Endothelial cell of umbilical vein (primary cell): ENCODE measurements at regions not wholly inside any gene's neighbourhood (a gene's known extent, or its start where the extent isn't known, plus 50 kb on each side); places are given as distances from the start of the nearest gene placed in this dataset.

Source experiments
- BruUV-seq: library from RNA; stranded (reverse); fragments of 400-500 nt; replicated peaks from 2 replicates; lab custom pipeline; 2021; lab: Mats Ljungman, UMichigan
- CTCF ChIA-PET: fragments of 300-600, 350-600 bp; sonication (Branson Sonifier 250); formaldehyde crosslinking; loops from one replicate; lab custom pipeline; 2021; ENCODE audit warnings: antibody characterized with exemption, inconsistent platforms; lab: Charles Lee
- POLR2A ChIA-PET: fragments of 300-600, 350-600 bp; sonication (Branson Sonifier 250); formaldehyde crosslinking; loops from one replicate; lab custom pipeline; 2021; ENCODE audit warnings: antibody characterized with exemption, inconsistent platforms; lab: Charles Lee
- DNase-seq: peaks from one replicate; pipeline ENCODE4 v3.0.0-alpha.2; 2011; ENCODE audit warnings: low read depth, low spot score
- FAIRE-seq: peaks from 2 replicates; lab custom pipeline; 2011; peaks lifted over from hg19 to GRCh38; lab: Jason Lieb, UNC
- H2AFZ ChIP-seq: 2 replicates; pipeline ENCODE4 v1.6.0; 2012; ENCODE audit warnings: low read depth, low read length, control low read depth, inconsistent platforms
- H3K27ac ChIP-seq: 2 replicates; pipeline ENCODE4 v1.5.1; 2011; ENCODE audit warnings: low read depth, mild to moderate bottlenecking, control low read depth, low read length, moderate library complexity; ENCODE audit not compliant: insufficient read depth
- H3K27me3 ChIP-seq, 2 experiments: 2 replicates each; pipeline versions ENCODE4 v1.6.0 to v1.6.1; 2011; ENCODE audit warnings: low read length in 2 of 2, mixed read lengths in 1 of 2; ENCODE audit not compliant: control insufficient read depth in 2 of 2, insufficient read depth in 2 of 2
- H3K36me3 ChIP-seq, 2 experiments: 2 replicates in 1 of 2; 3 replicates in 1 of 2; pipeline ENCODE4 v1.5.1; 2011; ENCODE audit warnings: low read length in 2 of 2, mild to moderate bottlenecking in 1 of 2, moderate library complexity in 1 of 2; ENCODE audit not compliant: control insufficient read depth in 2 of 2, insufficient read depth in 2 of 2; ENCODE audit errors: extremely low read depth in 1 of 2
- H3K4me1 ChIP-seq: 3 replicates; pipeline ENCODE4 v1.5.1; 2011; ENCODE audit warnings: mild to moderate bottlenecking, low read length; ENCODE audit not compliant: control insufficient read depth, insufficient read depth; ENCODE audit errors: extremely low read depth
- H3K4me2 ChIP-seq: 2 replicates; pipeline ENCODE4 v1.6.1; 2011; ENCODE audit warnings: low read length, control low read depth, mixed read lengths; ENCODE audit not compliant: insufficient read depth
- H3K4me3 ChIP-seq, 3 experiments: fragments of 200-600 bp in 1 of 3; sonication (generic), shearing (Covaris generic) in 1 of 3; replicated peaks in 1 of 3; 2 replicates each; pipeline ENCODE4 v1.5.1; 2011 to 2016; ENCODE audit warnings: control low read depth in 3 of 3, low read length in 3 of 3, mild to moderate bottlenecking in 2 of 3, inconsistent platforms in 1 of 3, low read depth in 1 of 3, moderate library complexity in 1 of 3; ENCODE audit not compliant: insufficient read depth in 1 of 3
- H3K79me2 ChIP-seq: 2 replicates; pipeline ENCODE4 v1.6.0; 2012; ENCODE audit warnings: low read length, inconsistent platforms; ENCODE audit not compliant: control insufficient read depth, insufficient read depth
- H3K9ac ChIP-seq: replicated peaks from 2 replicates; pipeline ENCODE3; 2011; ENCODE audit warnings: low read length, control low read depth; ENCODE audit not compliant: insufficient read depth; ENCODE audit errors: extremely low read depth
- H3K9me1 ChIP-seq: replicated peaks from 3 replicates; pipeline ENCODE4 v1.6.0; 2011; ENCODE audit warnings: mild to moderate bottlenecking, low read length; ENCODE audit not compliant: control insufficient read depth, insufficient read depth; ENCODE audit errors: extremely low read depth
- H3K9me3 ChIP-seq: replicated peaks from 2 replicates; pipeline ENCODE4 v1.5.1; 2012; ENCODE audit warnings: low read length, inconsistent platforms; ENCODE audit not compliant: control insufficient read depth, insufficient read depth
- H4K20me1 ChIP-seq: replicated peaks from 2 replicates; pipeline ENCODE3; 2011; ENCODE audit warnings: mild to moderate bottlenecking, low read length; ENCODE audit not compliant: control insufficient read depth, insufficient read depth; ENCODE audit errors: extremely low read depth
- EZH2 ChIP-seq: IDR thresholded peaks from 2 replicates; pipeline ENCODE4 v1.6.1; 2012; ENCODE audit warnings: borderline replicate concordance, low read depth, mild to moderate bottlenecking, moderate library complexity, low read length, inconsistent platforms; ENCODE audit not compliant: severe bottlenecking
- FOS ChIP-seq: IDR thresholded peaks from 2 replicates; pipeline ENCODE4 v1.6.1; 2011; ENCODE audit warnings: mild to moderate bottlenecking, low read length, moderate library complexity, borderline replicate concordance; ENCODE audit not compliant: insufficient read depth
- GATA2 ChIP-seq: IDR thresholded peaks from 2 replicates; pipeline ENCODE4 v1.7.0; 2011; ENCODE audit warnings: low read depth, mild to moderate bottlenecking, moderate library complexity, mixed read lengths, low read length; ENCODE audit not compliant: insufficient read length, insufficient read depth
- JUN ChIP-seq: IDR thresholded peaks from 2 replicates; pipeline ENCODE4 v1.6.1; 2011; ENCODE audit warnings: borderline replicate concordance, low read depth; ENCODE audit not compliant: insufficient read length, insufficient read depth
- MYC ChIP-seq: IDR thresholded peaks from one replicate; pipeline ENCODE4 v1.6.1; 2011; ENCODE audit warnings: mild to moderate bottlenecking, low read depth, low read length
- POLR2A ChIP-seq: IDR thresholded peaks from 2 replicates; pipeline ENCODE4 v1.6.1; 2012; ENCODE audit warnings: low read depth, mild to moderate bottlenecking, control low read depth, low read length
- POLR2AphosphoS5 ChIP-seq: IDR thresholded peaks from 2 replicates; pipeline ENCODE4 v1.6.1; 2012; ENCODE audit warnings: low read depth, mild to moderate bottlenecking, control low read depth, low read length, moderate library complexity; ENCODE audit not compliant: insufficient read depth
- dilution Hi-C: fragments of 300-500 bp; cut with MboI; formaldehyde crosslinking; loops from one replicate; pipeline ENCODE4 v1.15.0; 2019; ENCODE audit warnings: low sequenced_read_pairs; ENCODE audit not compliant: extremely low pct_ligation_motif_present
- intact Hi-C: fragments of 100-400 bp; cut with micrococcal nuclease; formaldehyde crosslinking; loops from one replicate; pipeline ENCODE4 v1.10.0; 2022
- TF ChIP-seq, protein P1 (sequence below): IDR thresholded peaks from 2 replicates; pipeline ENCODE4 v1.6.1; 2011; ENCODE audit not compliant: insufficient read depth, insufficient read length
- TF ChIP-seq, protein P2 (sequence below), 2 donors: IDR thresholded peaks; 1 replicate in 1 of 2; 2 replicates in 1 of 2; pipeline ENCODE4 v1.5.1; 2011; ENCODE audit warnings: low read length in 2 of 2, mild to moderate bottlenecking in 2 of 2, moderate library complexity in 2 of 2, control low read depth in 1 of 2, inconsistent platforms in 1 of 2, low read depth in 1 of 2; ENCODE audit not compliant: insufficient read depth in 1 of 2; ENCODE audit errors: extremely low read depth in 1 of 2

DNA sequence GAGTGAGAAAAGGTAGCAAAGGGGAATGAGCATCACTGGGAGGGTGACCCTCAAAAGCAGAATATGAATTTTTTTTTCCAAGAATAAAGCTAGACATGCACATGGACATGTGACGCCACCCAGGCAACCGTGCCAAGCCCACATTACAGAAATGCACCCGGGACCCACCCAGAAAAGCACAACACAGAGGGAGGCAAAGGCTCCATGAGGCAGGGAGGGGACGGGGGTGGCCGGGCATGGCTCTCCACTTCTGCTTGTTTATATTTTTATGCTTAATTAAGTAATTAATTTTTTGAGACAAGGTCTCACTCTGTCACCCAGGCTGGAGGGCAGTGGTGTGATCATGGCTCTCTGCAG is 1524.3 kb downstream of the BRD1 start:
- H3K4me3 ChIP-seq = no peak overlapping the region
- ChIA-PET POLR2A (no interaction called here), CTCF (no interaction called here)
- intact Hi-C loops = no loop called here
- H3K27me3 ChIP-seq = no peaks in the 10 kb centered on the region
- H3K4me1 ChIP-seq = no peaks in the 10 kb centered on the region
- dilution Hi-C loops = no loop called here
- H3K4me2 ChIP-seq = no peak overlapping the region
- no peaks in the 10 kb centered on the region for H3K9me1 ChIP-seq
- DNase-seq (no peak), FAIRE-seq (no peak)
- no peaks in the 10 kb centered on the region for H4K20me1 ChIP-seq
- peaks cover 3% of the 10 kb centered on the region for H3K9me3 ChIP-seq
- no TSS peak for BruUV-seq
- no peak overlapping the region for H3K9ac ChIP-seq
- H3K79me2 ChIP-seq = no peaks in the 10 kb centered on the region
- no peak overlapping the region for H2AFZ ChIP-seq
- H3K36me3 ChIP-seq = no peaks in the 10 kb centered on the region
- TF ChIP-seq MYC = no peak
- TF ChIP-seq, protein P1, sequence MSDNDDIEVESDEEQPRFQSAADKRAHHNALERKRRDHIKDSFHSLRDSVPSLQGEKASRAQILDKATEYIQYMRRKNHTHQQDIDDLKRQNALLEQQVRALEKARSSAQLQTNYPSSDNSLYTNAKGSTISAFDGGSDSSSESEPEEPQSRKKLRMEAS = no peak
- TF ChIP-seq GATA2 = no peak
- no peak for TF ChIP-seq POLR2AphosphoS5
- TF ChIP-seq, protein P2, sequence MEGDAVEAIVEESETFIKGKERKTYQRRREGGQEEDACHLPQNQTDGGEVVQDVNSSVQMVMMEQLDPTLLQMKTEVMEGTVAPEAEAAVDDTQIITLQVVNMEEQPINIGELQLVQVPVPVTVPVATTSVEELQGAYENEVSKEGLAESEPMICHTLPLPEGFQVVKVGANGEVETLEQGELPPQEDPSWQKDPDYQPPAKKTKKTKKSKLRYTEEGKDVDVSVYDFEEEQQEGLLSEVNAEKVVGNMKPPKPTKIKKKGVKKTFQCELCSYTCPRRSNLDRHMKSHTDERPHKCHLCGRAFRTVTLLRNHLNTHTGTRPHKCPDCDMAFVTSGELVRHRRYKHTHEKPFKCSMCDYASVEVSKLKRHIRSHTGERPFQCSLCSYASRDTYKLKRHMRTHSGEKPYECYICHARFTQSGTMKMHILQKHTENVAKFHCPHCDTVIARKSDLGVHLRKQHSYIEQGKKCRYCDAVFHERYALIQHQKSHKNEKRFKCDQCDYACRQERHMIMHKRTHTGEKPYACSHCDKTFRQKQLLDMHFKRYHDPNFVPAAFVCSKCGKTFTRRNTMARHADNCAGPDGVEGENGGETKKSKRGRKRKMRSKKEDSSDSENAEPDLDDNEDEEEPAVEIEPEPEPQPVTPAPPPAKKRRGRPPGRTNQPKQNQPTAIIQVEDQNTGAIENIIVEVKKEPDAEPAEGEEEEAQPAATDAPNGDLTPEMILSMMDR (IDR thresholded peaks at IDR 0.05; ENCODE audit: extremely low read depth in 1 of 2, insufficient read depth in 1 of 2, low read depth in 1 of 2, low read length in 2 of 2) = no peak
- TF ChIP-seq POLR2A = no peak
- TF ChIP-seq FOS = no peak
- no peak for TF ChIP-seq JUN
- no peak for TF ChIP-seq EZH2
- no peak overlapping the region for H3K27ac ChIP-seq
